GM19463 (cell line): ENCODE measurements at regions not wholly inside any gene's neighbourhood (a gene's known extent, or its start where the extent isn't known, plus 50 kb on each side); places are given as distances from the start of the nearest gene placed in this dataset.
A peak's percentile ranks its signal among the peaks of the same experiment; 100 is the strongest.
"Not testable (repeated sequence)": the region's sequence is repeated elsewhere in the genome, so short reads cannot be mapped to it uniquely, and the experiment has no call there.

Source experiments
- ATAC-seq: cut with Tn5 transposase; IDR thresholded peaks from one replicate; pipeline ENCODE4 v1.9.1; 2021; ENCODE audit warnings: mild to moderate bottlenecking, moderate library complexity; ENCODE audit not compliant: unreplicated experiment

GRCh38 chr7:110407242-110407641, 683.7 kb upstream of the LRRN3 start:
- no peak for ATAC-seq

GRCh38 chr7:110407706-110408105, 683.2 kb upstream of the LRRN3 start:
- no peak for ATAC-seq

- ATAC-seq = no peak
These were observed 678.3 kb upstream of the LRRN3 start for GRCh38 chr7:110412614-110413013.

- ATAC-seq = no peak
These were observed 677.9 kb upstream of the LRRN3 start for GRCh38 chr7:110413038-110413437.

- no peak for ATAC-seq
These were observed 673.3 kb upstream of the LRRN3 start for GRCh38 chr7:110417611-110418010.

GRCh38 chr7:110418659-110419280, 672.2 kb upstream of the LRRN3 start:
- ATAC-seq = no peak

- ATAC-seq = no peak
These were observed 670.1 kb upstream of the LRRN3 start for GRCh38 chr7:110420788-110421187.

- ATAC-seq = no peak
These were observed 669.3 kb upstream of the LRRN3 start for GRCh38 chr7:110421490-110422241.

GRCh38 chr7:110432061-110432553, 658.8 kb upstream of the LRRN3 start:
- ATAC-seq = no peak

- ATAC-seq = not testable (repeated sequence)
These were observed 652.0 kb upstream of the LRRN3 start for GRCh38 chr7:110438926-110439325.

GRCh38 chr7:110442381-110442837, 648.5 kb upstream of the LRRN3 start:
- ATAC-seq = no peak

- ATAC-seq = no peak
These were observed 644.3 kb upstream of the LRRN3 start for GRCh38 chr7:110446658-110447057.

GRCh38 chr7:110448918-110449317, 642.0 kb upstream of the LRRN3 start:
- ATAC-seq = no peak

- ATAC-seq = no peak
These were observed 636.2 kb upstream of the LRRN3 start for GRCh38 chr7:110454713-110455112.

- ATAC-seq = no peak
These were observed 629.3 kb upstream of the LRRN3 start for GRCh38 chr7:110461621-110462020.

GRCh38 chr7:110470420-110470819, 620.5 kb upstream of the LRRN3 start:
- ATAC-seq = no peak

GRCh38 chr7:110472419-110472818, 618.5 kb upstream of the LRRN3 start:
- ATAC-seq = not testable (repeated sequence)

GRCh38 chr7:110480964-110481363, 610.0 kb upstream of the LRRN3 start:
- no peak for ATAC-seq

GRCh38 chr7:110483553-110483952, 607.4 kb upstream of the LRRN3 start:
- no peak for ATAC-seq

GRCh38 chr7:110484356-110484755, 606.6 kb upstream of the LRRN3 start:
- ATAC-seq = no peak

GRCh38 chr7:110486549-110486948, 604.4 kb upstream of the LRRN3 start:
- ATAC-seq = peak; percentile 60

- ATAC-seq = no peak
These were observed 588.0 kb upstream of the LRRN3 start for GRCh38 chr7:110502888-110503465.
